ENCODE measurements at regions not wholly inside any gene's neighbourhood (a gene's known extent, or its start where the extent isn't known, plus 50 kb on each side); places are given as distances from the start of the nearest gene placed in this dataset.

DNA sequence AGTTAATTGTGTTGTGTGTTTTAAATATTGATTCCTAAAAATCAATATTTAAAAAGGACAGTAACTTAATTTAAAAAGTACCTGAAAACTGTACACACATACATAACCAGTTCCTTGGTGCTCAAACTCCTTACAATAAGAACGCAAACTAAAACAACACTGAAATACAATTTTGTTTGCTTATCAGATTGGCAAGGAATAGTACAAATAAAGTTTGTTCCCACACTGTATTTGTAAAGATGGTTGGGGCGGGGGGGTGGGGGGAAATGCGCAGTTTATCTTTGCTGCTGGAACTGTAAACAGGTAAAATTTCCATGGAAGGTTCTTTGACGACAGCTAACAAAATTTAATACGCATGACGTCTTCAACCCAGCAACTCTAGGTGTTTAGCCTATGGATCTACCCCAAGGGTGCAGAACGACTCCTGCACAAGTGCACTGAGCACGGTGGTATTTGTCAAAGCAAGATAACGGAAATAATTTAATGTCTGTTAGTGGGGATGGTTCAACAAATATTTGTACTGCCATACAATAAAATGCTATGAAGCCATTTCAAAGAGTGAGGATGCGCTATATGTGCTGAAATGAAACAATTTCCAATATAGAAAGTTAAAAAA lies 96.5 kb downstream of the ING1 start:
- Histone ChIP-seq H3K79me2 (ENCODE audit: control insufficient read depth, insufficient read depth, low read length, unreplicated experiment) (no peaks in the 10 kb centered on the region), H3K4me1 (ENCODE audit: control insufficient read depth, insufficient read depth, low read length, unreplicated experiment) (no peaks in the 10 kb centered on the region), H2AFZ (ENCODE audit: low read length, unreplicated experiment) (no peak overlapping the region), H3K27ac (ENCODE audit: low read depth, low read length) (no peak overlapping the region), H3K27me3 (ENCODE audit: insufficient read depth, low read length) (peaks cover 29% of the 10 kb centered on the region), H3K4me3 (ENCODE audit: low read depth, low read length) (no peak overlapping the region), H3K36me3 (ENCODE audit: insufficient read depth, low read length) (no peaks in the 10 kb centered on the region)

DNA sequence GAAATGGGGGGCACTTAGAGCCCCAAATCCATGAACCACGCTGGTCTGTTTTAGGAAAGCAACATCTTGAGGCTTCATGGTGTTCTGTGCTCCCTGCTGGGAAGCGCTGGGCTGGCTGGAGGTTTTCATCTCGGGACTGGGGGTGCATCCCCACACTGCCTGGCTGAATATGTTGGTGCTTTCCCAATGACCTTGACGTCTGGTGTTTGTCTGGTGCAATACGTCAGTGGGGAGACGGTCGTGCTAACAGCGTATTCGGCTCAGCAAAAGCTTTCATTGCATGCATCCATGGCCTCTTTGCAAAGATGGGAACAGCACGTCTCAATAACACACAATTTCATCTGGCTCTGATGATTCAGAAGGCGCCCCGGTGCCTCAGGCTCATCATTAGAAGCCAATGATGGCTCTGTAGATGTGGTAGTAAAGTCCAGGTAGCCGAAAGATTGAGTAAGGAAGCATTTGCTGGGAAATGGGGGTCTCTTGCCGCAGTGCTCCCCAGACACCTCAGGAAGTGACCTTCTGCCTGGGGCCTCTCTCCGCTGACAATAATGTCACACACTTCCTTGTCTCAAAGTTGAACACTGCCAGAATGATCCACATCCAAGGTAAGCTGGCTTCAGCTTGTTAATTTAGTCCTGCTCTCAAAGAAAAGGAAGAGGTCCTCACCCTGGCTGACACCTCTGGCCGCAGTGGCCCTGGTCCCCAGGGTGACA lies 97.7 kb downstream of the ING1 start:
- H2AFZ ChIP-seq (ENCODE audit: low read length, unreplicated experiment), result no peak overlapping the region
- no peak overlapping the region for H3K4me3 ChIP-seq (ENCODE audit: low read depth, low read length)
- no peaks in the 10 kb centered on the region for H3K4me1 ChIP-seq (ENCODE audit: control insufficient read depth, insufficient read depth, low read length, unreplicated experiment)
- no peak overlapping the region for H3K27ac ChIP-seq (ENCODE audit: low read depth, low read length)
- H3K27me3 ChIP-seq (ENCODE audit: insufficient read depth, low read length), result peaks cover 29% of the 10 kb centered on the region
- H3K36me3 ChIP-seq (ENCODE audit: insufficient read depth, low read length), result no peaks in the 10 kb centered on the region
- H3K79me2 ChIP-seq (ENCODE audit: control insufficient read depth, insufficient read depth, low read length, unreplicated experiment), result no peaks in the 10 kb centered on the region

- Histone ChIP-seq H2AFZ (ENCODE audit: low read length, unreplicated experiment) (no peak overlapping the region), H3K27me3 (ENCODE audit: insufficient read depth, low read length) (peaks cover 29% of the 10 kb centered on the region), H3K27ac (ENCODE audit: low read depth, low read length) (no peak overlapping the region), H3K79me2 (ENCODE audit: control insufficient read depth, insufficient read depth, low read length, unreplicated experiment) (no peaks in the 10 kb centered on the region), H3K4me1 (ENCODE audit: control insufficient read depth, insufficient read depth, low read length, unreplicated experiment) (no peaks in the 10 kb centered on the region), H3K4me3 (ENCODE audit: low read depth, low read length) (peak overlapping the region; percentile 66), H3K36me3 (ENCODE audit: insufficient read depth, low read length) (no peaks in the 10 kb centered on the region)
Measured at GRCh38 chr13:110811771-110812120, 98.2 kb downstream of the ING1 start.

- Histone ChIP-seq H3K4me1 (ENCODE audit: control insufficient read depth, insufficient read depth, low read length, unreplicated experiment) (no peaks in the 10 kb centered on the region), H3K27ac (ENCODE audit: low read depth, low read length) (no peak overlapping the region), H3K27me3 (ENCODE audit: insufficient read depth, low read length) (peaks cover 29% of the 10 kb centered on the region), H3K36me3 (ENCODE audit: insufficient read depth, low read length) (no peaks in the 10 kb centered on the region), H3K4me3 (ENCODE audit: low read depth, low read length) (peak overlapping the region; percentile 66), H3K79me2 (ENCODE audit: control insufficient read depth, insufficient read depth, low read length, unreplicated experiment) (no peaks in the 10 kb centered on the region), H2AFZ (ENCODE audit: low read length, unreplicated experiment) (no peak overlapping the region)
Measured at GRCh38 chr13:110812121-110812868, 98.8 kb downstream of the ING1 start.

DNA sequence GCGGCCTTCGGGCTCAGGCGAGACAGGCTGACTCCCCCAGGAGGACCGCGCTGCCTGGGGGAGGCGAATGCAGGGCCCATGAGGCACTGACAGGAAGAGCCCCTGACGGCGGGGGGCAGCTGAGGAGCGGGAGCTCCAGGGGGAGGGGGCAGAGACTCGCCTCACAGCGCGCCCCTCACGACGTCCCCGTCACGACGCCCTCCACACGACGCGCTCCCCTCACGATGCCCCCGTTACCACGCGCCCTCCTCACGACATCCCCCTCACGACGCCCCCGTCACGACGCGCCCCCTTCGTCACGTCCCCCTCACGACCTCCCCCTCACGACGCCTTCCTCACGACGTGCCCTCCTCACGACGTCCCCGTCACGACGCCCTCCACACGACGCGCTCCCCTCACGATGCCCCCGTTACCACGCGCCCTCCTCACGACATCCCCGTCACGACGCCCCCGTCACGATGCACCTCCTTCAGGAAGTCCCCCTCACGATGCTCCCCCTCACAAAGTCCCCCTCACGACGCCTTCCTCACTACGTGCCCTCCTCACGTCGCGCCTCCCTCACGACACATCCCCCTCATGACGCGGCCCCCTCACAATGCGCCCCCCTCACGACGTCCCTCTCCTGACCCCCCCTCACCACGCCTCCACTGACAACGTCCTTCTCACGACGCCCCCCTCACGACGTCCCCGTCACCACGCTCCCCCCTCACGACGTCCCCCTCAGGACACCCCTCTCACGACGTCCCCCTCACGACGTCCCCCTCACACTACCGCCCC lies 99.6 kb downstream of the ING1 start:
- H3K27ac ChIP-seq (ENCODE audit: low read depth, low read length), result no peak overlapping the region
- peaks cover 29% of the 10 kb centered on the region for H3K27me3 ChIP-seq (ENCODE audit: insufficient read depth, low read length)
- no peaks in the 10 kb centered on the region for H3K79me2 ChIP-seq (ENCODE audit: control insufficient read depth, insufficient read depth, low read length, unreplicated experiment)
- 0 out of 2 replicates have a peak overlapping the region, but pooled peaks have one; percentile 66 for H3K4me3 ChIP-seq (ENCODE audit: low read depth, low read length)
- H2AFZ ChIP-seq (ENCODE audit: low read length, unreplicated experiment), result no peak overlapping the region
- H3K36me3 ChIP-seq (ENCODE audit: insufficient read depth, low read length), result no peaks in the 10 kb centered on the region
- H3K4me1 ChIP-seq (ENCODE audit: control insufficient read depth, insufficient read depth, low read length, unreplicated experiment), result no peaks in the 10 kb centered on the region

GRCh38 chr13:110813646-110814624 lies 100.4 kb downstream of the ING1 start:
- Histone ChIP-seq H3K4me1 (ENCODE audit: control insufficient read depth, insufficient read depth, low read length, unreplicated experiment) (no peaks in the 10 kb centered on the region), H3K36me3 (ENCODE audit: insufficient read depth, low read length) (no peaks in the 10 kb centered on the region), H2AFZ (ENCODE audit: low read length, unreplicated experiment) (no peak overlapping the region), H3K27me3 (ENCODE audit: insufficient read depth, low read length) (peaks cover 21% of the 10 kb centered on the region), H3K27ac (ENCODE audit: low read depth, low read length) (no peak overlapping the region), H3K79me2 (ENCODE audit: control insufficient read depth, insufficient read depth, low read length, unreplicated experiment) (no peaks in the 10 kb centered on the region), H3K4me3 (ENCODE audit: low read depth, low read length) (no peak overlapping the region)

DNA sequence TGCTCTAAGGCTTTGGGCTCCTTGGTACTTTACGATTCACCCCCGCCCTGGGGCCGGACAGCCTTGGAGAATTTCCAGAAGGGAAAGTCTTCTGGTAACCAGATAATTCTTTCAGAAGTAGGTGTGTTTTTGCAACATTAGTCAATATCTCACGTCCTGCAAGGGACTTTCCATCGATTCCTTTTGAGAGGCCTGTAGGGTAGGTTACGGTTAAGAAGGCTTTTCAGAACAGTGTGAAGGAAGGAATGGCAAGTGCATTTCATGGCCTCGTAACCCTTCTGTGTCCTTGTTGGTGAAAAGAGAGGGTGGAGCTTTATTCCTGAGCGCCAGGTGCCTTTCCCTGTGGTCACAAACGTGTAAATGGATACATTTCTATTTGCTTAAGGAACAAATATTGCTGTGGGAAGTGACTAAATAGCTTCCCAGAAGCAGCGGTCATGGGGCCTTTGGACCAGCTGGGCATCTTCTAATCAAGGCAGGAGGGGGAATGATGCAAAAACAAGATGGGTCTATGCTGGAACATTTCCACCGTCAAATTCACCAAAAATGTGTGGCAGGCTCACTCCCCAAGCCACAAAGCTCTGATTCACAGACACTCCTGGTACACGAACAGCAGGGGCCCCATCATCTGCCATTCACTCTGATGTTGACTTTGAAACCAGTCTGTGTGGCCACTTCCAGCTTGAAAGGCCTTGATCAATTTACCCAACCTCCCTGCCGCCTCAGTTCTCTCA lies 99.2 kb downstream of the ANKRD10 start:
- no peak overlapping the region for H3K27ac ChIP-seq (ENCODE audit: low read depth, low read length)
- H2AFZ ChIP-seq (ENCODE audit: low read length, unreplicated experiment), result no peak overlapping the region
- H3K36me3 ChIP-seq (ENCODE audit: insufficient read depth, low read length), result no peaks in the 10 kb centered on the region

GRCh38 chr13:110816500-110816899 lies 98.4 kb downstream of the ANKRD10 start:
- Histone ChIP-seq H3K36me3 (ENCODE audit: insufficient read depth, low read length) (no peaks in the 10 kb centered on the region), H3K4me3 (ENCODE audit: low read depth, low read length) (no peak overlapping the region), H3K27me3 (ENCODE audit: insufficient read depth, low read length) (peaks cover 8% of the 10 kb centered on the region; the same call in 1 of the 2 replicates), H3K79me2 (ENCODE audit: control insufficient read depth, insufficient read depth, low read length, unreplicated experiment) (no peaks in the 10 kb centered on the region), H3K27ac (ENCODE audit: low read depth, low read length) (no peak overlapping the region), H3K4me1 (ENCODE audit: control insufficient read depth, insufficient read depth, low read length, unreplicated experiment) (no peaks in the 10 kb centered on the region), H2AFZ (ENCODE audit: low read length, unreplicated experiment) (no peak overlapping the region)

More for the DNA sequence above, 99.2 kb downstream of the ANKRD10 start:
- H3K79me2 ChIP-seq (ENCODE audit: control insufficient read depth, insufficient read depth, low read length, unreplicated experiment), result no peaks in the 10 kb centered on the region
- H3K27me3 ChIP-seq (ENCODE audit: insufficient read depth, low read length), result peaks cover 17% of the 10 kb centered on the region
- H3K4me1 ChIP-seq (ENCODE audit: control insufficient read depth, insufficient read depth, low read length, unreplicated experiment), result no peaks in the 10 kb centered on the region
- no peak overlapping the region for H3K4me3 ChIP-seq (ENCODE audit: low read depth, low read length)

DNA sequence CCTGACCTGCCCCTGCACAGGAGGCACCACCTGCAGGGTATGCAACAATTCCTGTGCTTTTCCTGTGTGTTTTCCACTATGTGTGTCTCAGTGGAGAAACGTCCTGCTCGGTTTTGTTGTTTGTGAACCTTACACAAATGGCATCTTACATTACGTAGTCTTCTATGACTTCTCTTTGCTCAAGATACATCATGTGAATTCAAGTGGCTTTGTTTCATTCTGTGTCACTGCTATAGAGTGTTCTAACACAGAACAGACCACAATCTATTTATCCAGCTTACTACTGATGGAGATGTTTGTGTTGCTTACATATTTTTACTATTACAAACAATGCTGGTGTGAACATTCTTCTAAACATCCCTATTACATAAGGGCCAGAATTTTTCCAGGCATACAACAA lies 97.7 kb downstream of the ANKRD10 start:
- H3K27me3 ChIP-seq (ENCODE audit: insufficient read depth, low read length), result peaks cover 2% of the 10 kb centered on the region; the same call in 1 of the 2 replicates
- H3K4me1 ChIP-seq (ENCODE audit: control insufficient read depth, insufficient read depth, low read length, unreplicated experiment), result no peaks in the 10 kb centered on the region
- no peaks in the 10 kb centered on the region for H3K79me2 ChIP-seq (ENCODE audit: control insufficient read depth, insufficient read depth, low read length, unreplicated experiment)
- no peak overlapping the region for H2AFZ ChIP-seq (ENCODE audit: low read length, unreplicated experiment)
- H3K4me3 ChIP-seq (ENCODE audit: low read depth, low read length), result no peak overlapping the region
- H3K27ac ChIP-seq (ENCODE audit: low read depth, low read length), result no peak overlapping the region
- H3K36me3 ChIP-seq (ENCODE audit: insufficient read depth, low read length), result no peaks in the 10 kb centered on the region
